H9 (cell line): ENCODE measurements at regions not wholly inside any gene's neighbourhood (a gene's known extent, or its start where the extent isn't known, plus 50 kb on each side); places are given as distances from the start of the nearest gene placed in this dataset.

Experiments
- DNase-seq: peaks from one replicate; pipeline ENCODE4 v3.0.0-alpha.2; 2017
- H2AFZ ChIP-seq: one replicate; pipeline ENCODE4 v1.6.1; 2013; ENCODE audit warnings: mild to moderate bottlenecking, low read length, control low read depth, moderate library complexity
- H2AK5ac ChIP-seq: 2 replicates; pipeline ENCODE4 v1.6.1; 2013; ENCODE audit warnings: low read length, control low read depth, mixed read lengths; ENCODE audit not compliant: insufficient read length
- H2BK120ac ChIP-seq: one replicate; pipeline ENCODE4 v1.6.1; 2013; ENCODE audit warnings: low read depth, mild to moderate bottlenecking, low read length, control low read depth, inconsistent platforms; ENCODE audit not compliant: poor library complexity, severe bottlenecking
- H2BK12ac ChIP-seq: 2 replicates; pipeline ENCODE4 v1.6.1; 2013; ENCODE audit warnings: low read length, control low read depth, mixed read lengths, low read depth; ENCODE audit not compliant: insufficient read length
- H2BK15ac ChIP-seq: 2 replicates; pipeline ENCODE4 v1.6.1; 2013; ENCODE audit warnings: low read depth, low read length, control low read depth
- H2BK20ac ChIP-seq: one replicate; pipeline ENCODE4 v1.6.1; 2013; ENCODE audit warnings: low read depth, mild to moderate bottlenecking, low read length, control low read depth, inconsistent platforms; ENCODE audit not compliant: poor library complexity, severe bottlenecking
- H2BK5ac ChIP-seq: 2 replicates; pipeline ENCODE4 v1.6.1; 2013; ENCODE audit warnings: low read length, control low read depth, mixed read lengths; ENCODE audit not compliant: insufficient read length
- H3K14ac ChIP-seq: 2 replicates; pipeline ENCODE4 v1.6.1; 2013; ENCODE audit warnings: low read length, control low read depth; ENCODE audit not compliant: insufficient read depth
- H3K18ac ChIP-seq: 2 replicates; pipeline ENCODE4 v1.6.1; 2013; ENCODE audit warnings: low read depth, mild to moderate bottlenecking, mixed read lengths, low read length, control low read depth; ENCODE audit not compliant: insufficient read length
- H3K23ac ChIP-seq: 2 replicates; pipeline ENCODE4 v1.6.1; 2013; ENCODE audit warnings: low read length, control low read depth, mixed read lengths, low read depth; ENCODE audit not compliant: insufficient read length
- H3K23me2 ChIP-seq: 2 replicates; pipeline ENCODE4 v1.6.1; 2013; ENCODE audit warnings: low read depth, mild to moderate bottlenecking, mixed read lengths, low read length, control low read depth; ENCODE audit not compliant: insufficient read length, poor library complexity, severe bottlenecking
- H3K27ac ChIP-seq: 2 replicates; pipeline ENCODE4 v1.5.1; 2013; ENCODE audit warnings: low read length, control low read depth, mixed read lengths, low read depth; ENCODE audit not compliant: insufficient read length
- H3K27me3 ChIP-seq: 2 replicates; pipeline ENCODE4 v1.6.1; 2013; ENCODE audit warnings: low read length, control low read depth, inconsistent platforms; ENCODE audit not compliant: insufficient read depth
- H3K4ac ChIP-seq: 2 replicates; pipeline ENCODE4 v1.6.1; 2013; ENCODE audit warnings: low read depth, mild to moderate bottlenecking, control low read depth, inconsistent platforms, low read length, moderate library complexity
- H3K4me1 ChIP-seq: 2 replicates; pipeline ENCODE4 v1.6.1; 2013; ENCODE audit warnings: low read length, control low read depth, inconsistent platforms; ENCODE audit not compliant: insufficient read depth
- H3K4me2 ChIP-seq: 2 replicates; pipeline ENCODE4 v1.6.1; 2013; ENCODE audit warnings: low read length, control low read depth, mixed read lengths; ENCODE audit not compliant: insufficient read length, insufficient read depth
- H3K56ac ChIP-seq: 2 replicates; pipeline ENCODE4 v1.6.1; 2013; ENCODE audit warnings: low read depth, mild to moderate bottlenecking, mixed read lengths, low read length, control low read depth; ENCODE audit not compliant: insufficient read length
- H3K79me1 ChIP-seq: 2 replicates; pipeline ENCODE4 v1.6.1; 2013; ENCODE audit warnings: low read depth, mild to moderate bottlenecking, moderate library complexity, low read length, control low read depth, inconsistent platforms; ENCODE audit not compliant: insufficient read depth, poor library complexity, severe bottlenecking
- H3K79me2 ChIP-seq: 2 replicates; pipeline ENCODE4 v1.6.1; 2013; ENCODE audit warnings: low read length, control low read depth, inconsistent platforms; ENCODE audit not compliant: insufficient read depth
- H3K9ac ChIP-seq: 2 replicates; pipeline ENCODE4 v1.6.1; 2013; ENCODE audit warnings: low read length, control low read depth, mixed read lengths; ENCODE audit not compliant: insufficient read length; ENCODE audit errors: extremely low read depth
- H3K9me3 ChIP-seq: one replicate; pipeline ENCODE4 v1.6.1; 2013; ENCODE audit warnings: low read depth, low read length, inconsistent platforms; ENCODE audit not compliant: control insufficient read depth
- H3T11ph ChIP-seq: one replicate; pipeline ENCODE4 v1.6.1; 2013; ENCODE audit warnings: mild to moderate bottlenecking, low read length, control low read depth, inconsistent platforms
- H4K20me1 ChIP-seq: one replicate; pipeline ENCODE4 v1.6.1; 2013; ENCODE audit not compliant: control insufficient read depth, insufficient read length, insufficient read depth
- H4K5ac ChIP-seq: 2 replicates; pipeline ENCODE4 v1.6.1; 2013; ENCODE audit warnings: low read depth, mild to moderate bottlenecking, mixed read lengths, low read length, control low read depth; ENCODE audit not compliant: insufficient read length
- H4K8ac ChIP-seq: replicated peaks from 2 replicates; pipeline ENCODE4 v1.6.1; 2013; ENCODE audit warnings: low read length, control low read depth, mixed read lengths, low read depth; ENCODE audit not compliant: insufficient read length
- H4K91ac ChIP-seq: 2 replicates; pipeline ENCODE4 v1.6.1; 2013; ENCODE audit warnings: low read depth, mild to moderate bottlenecking, moderate library complexity, mixed read lengths, low read length, control low read depth; ENCODE audit not compliant: insufficient read length
- H3K27ac Mint-ChIP-seq, 3 experiments: 2 replicates in 2 of 3; 3 replicates in 1 of 3; pipeline ENCODE4 v1.8.0; 2020 to 2021; ENCODE audit warnings: mixed read lengths in 3 of 3, mild to moderate bottlenecking in 1 of 3, moderate library complexity in 1 of 3
- H3K27me3 Mint-ChIP-seq: 2 replicates; pipeline ENCODE4 v1.8.0; 2021; ENCODE audit warnings: low read depth, mild to moderate bottlenecking, moderate library complexity, mixed read lengths
- H3K36me3 Mint-ChIP-seq, 3 experiments: 2 replicates in 2 of 3; 3 replicates in 1 of 3; pipeline ENCODE4 v1.8.0; 2020 to 2021; ENCODE audit warnings: low read depth in 3 of 3, mixed read lengths in 3 of 3; ENCODE audit not compliant: insufficient read depth in 1 of 3
- H3K4me1 Mint-ChIP-seq, 2 experiments: 2 replicates each; pipeline ENCODE4 v1.8.0; 2020; ENCODE audit warnings: mixed read lengths in 2 of 2
- H3K4me3 Mint-ChIP-seq, 2 experiments: 2 replicates in 1 of 2; 3 replicates in 1 of 2; pipeline ENCODE4 v1.8.0; 2020 to 2021; ENCODE audit warnings: mild to moderate bottlenecking in 2 of 2, mixed read lengths in 2 of 2, moderate library complexity in 1 of 2
- H3K9me3 Mint-ChIP-seq, 2 experiments: 2 replicates in 1 of 2; 3 replicates in 1 of 2; pipeline ENCODE4 v1.8.0; 2020; ENCODE audit warnings: mild to moderate bottlenecking in 2 of 2, mixed read lengths in 2 of 2, moderate library complexity in 1 of 2
- CTCF ChIP-seq: fragments of 200-600 bp; sonication (generic); conservative IDR thresholded peaks from 3 replicates; pipeline ENCODE4 v1.8.0; 2021; ENCODE audit warnings: antibody characterized with exemption, mild to moderate bottlenecking
- WGBS: extraction: QIAGEN DNeasy Blood & Tissue Kit; methylation state at CpG from one replicate; pipeline ENCODE4 v1.1.7; 2013; ENCODE audit warnings: missing lambda C conversion rate, low lambda C conversion rate, mixed read lengths; ENCODE audit not compliant: insufficient read length; ENCODE audit errors: extremely low coverage; 5-methylcytosine and 5-hydroxymethylcytosine counted together

DNA sequence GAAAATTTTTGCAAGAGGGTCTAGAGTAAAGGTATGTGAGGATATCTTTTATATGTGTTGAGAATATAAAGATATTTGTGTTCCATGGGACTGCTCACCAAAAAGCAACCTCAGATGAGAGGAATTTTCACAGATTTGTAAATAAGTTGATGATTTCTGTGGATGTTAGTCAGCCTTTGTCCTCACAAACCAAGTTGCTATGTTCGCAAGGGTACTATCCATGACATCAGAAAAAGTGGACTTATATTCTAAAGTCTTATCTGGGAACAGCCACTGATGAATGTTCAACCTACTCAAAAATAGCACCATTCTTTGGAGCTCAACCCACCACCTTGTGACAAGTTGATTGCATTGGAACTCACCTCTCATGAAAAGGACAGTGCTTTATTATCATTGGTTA lies 138.6 kb downstream of the PCDH20 start:
- Histone ChIP-seq H3K9me3 (no peaks in the 10 kb centered on the region), H2AK5ac (no peak overlapping the region), H3K27ac (no peak overlapping the region), H3K23me2 (no peaks in the 10 kb centered on the region), H3T11ph (no peak overlapping the region), H2BK20ac (no peak overlapping the region), H2AFZ (no peak overlapping the region), H2BK12ac (no peak overlapping the region), H4K20me1 (no peaks in the 10 kb centered on the region), H3K27me3 (no peaks in the 10 kb centered on the region), H3K79me2 (no peaks in the 10 kb centered on the region), H4K8ac (no peak overlapping the region), H3K18ac (no peak overlapping the region), H2BK5ac (no peak overlapping the region), H3K4me1 (no peaks in the 10 kb centered on the region), H2BK120ac (no peak overlapping the region), H3K79me1 (no peaks in the 10 kb centered on the region), H2BK15ac (no peak overlapping the region), H3K9ac (no peak overlapping the region), H3K23ac (no peak overlapping the region), H3K4me2 (no peak overlapping the region), H4K5ac (no peak overlapping the region), H4K91ac (no peak overlapping the region), H3K56ac (no peak overlapping the region), H3K14ac (no peak overlapping the region), H3K4ac (no peak overlapping the region)
- no peaks in the 10 kb centered on the region for H3K27me3 Mint-ChIP-seq
- H3K9me3 Mint-ChIP-seq, result peaks cover 0 to 14% of the 10 kb centered on the region in 2 experiments; a peak in 4 of 5 replicates
- H3K27ac Mint-ChIP-seq, result no peak overlapping the region
- DNase-seq, result no peak
- peaks cover 0 to 4% (median 3%) of the 10 kb centered on the region in 3 experiments; a peak in 2 of 7 replicates for H3K36me3 Mint-ChIP-seq
- no peaks in the 10 kb centered on the region for H3K4me1 Mint-ChIP-seq
- no peak for TF ChIP-seq CTCF
- H3K4me3 Mint-ChIP-seq, result no peak overlapping the region
- no CpG with 5 or more reads among the region's 1 CpG for WGBS
